HCT116 (cell line): ENCODE measurements at regions not wholly inside any gene's neighbourhood (a gene's known extent, or its start where the extent isn't known, plus 50 kb on each side); places are given as distances from the start of the nearest gene placed in this dataset.

Source experiments
- ATAC-seq: fragments of 200-7000 bp; cut with Tn5 transposase; 2 replicates; pipeline ENCODE4 v1.9.1; 2020; ENCODE audit warnings: mild to moderate bottlenecking, moderate library complexity
- BruUV-seq: library from RNA; stranded (reverse); fragments of 400-500 nt; replicated peaks from 2 replicates; lab custom pipeline; 2021; lab: Mats Ljungman, UMichigan
- CTCF ChIA-PET: fragments of 300-600 bp; sonication (Branson Sonifier 250); formaldehyde crosslinking; loops from one replicate; lab custom pipeline; 2021; ENCODE audit warnings: antibody characterized with exemption; lab: Charles Lee
- POLR2A ChIA-PET: fragments of 300-600, 350-600 bp; sonication (Branson Sonifier 250); formaldehyde crosslinking; loops from one replicate; lab custom pipeline; 2021; ENCODE audit warnings: antibody characterized with exemption; lab: Charles Lee
- RAD21 ChIA-PET, 2 experiments: fragments of 300-600 bp; sonication (Branson Sonifier 250); formaldehyde crosslinking; loops; one replicate each; lab custom pipeline; 2023; ENCODE audit warnings: low total read pairs in 2 of 2; ENCODE audit not compliant: uncharacterized antibody in 2 of 2, unreplicated experiment in 2 of 2, low non-redundant PET in 1 of 2; lab: Charles Lee
- DNase-seq: peaks from one replicate; pipeline ENCODE4 v3.0.0-alpha.2; 2010; ENCODE audit warnings: low read depth, low spot score
- H2AFZ ChIP-seq: fragments of 200-600 bp; shearing (Covaris generic), sonication (generic); 2 replicates; pipeline ENCODE4 v1.6.1; 2017; ENCODE audit warnings: low read depth, mixed run types, mixed read lengths, antibody characterized with exemption, low read length; ENCODE audit not compliant: poor library complexity, severe bottlenecking
- H3K27ac ChIP-seq: 2 replicates; pipeline ENCODE4 v1.5.1; 2012; ENCODE audit warnings: low read depth, low read length
- H3K27me3 ChIP-seq: fragments of 200-600 bp; sonication (generic); 2 replicates; pipeline ENCODE4 v1.6.1; 2016; ENCODE audit warnings: mixed run types, low read length, mixed read lengths; ENCODE audit not compliant: insufficient read depth
- H3K36me3 ChIP-seq, 2 experiments: fragments of 200-500 bp in 1 of 2; fragments of 200-600 bp in 1 of 2; sonication (Bioruptor generic) in 1 of 2; sonication (generic) in 1 of 2; 2 replicates each; pipeline versions ENCODE4 v1.5.1 to v1.6.1; 2014 to 2016; ENCODE audit warnings: low read length in 2 of 2, inconsistent platforms in 1 of 2, mixed read lengths in 1 of 2, mixed run types in 1 of 2; ENCODE audit not compliant: insufficient read depth in 2 of 2, control insufficient read depth in 1 of 2
- H3K4me1 ChIP-seq, 2 experiments: fragments of 200-600 bp in 1 of 2; sonication (generic) in 1 of 2; 2 replicates each; pipeline versions ENCODE4 v1.5.1 to v1.6.1; 2012 to 2017; ENCODE audit warnings: low read length in 2 of 2, inconsistent platforms in 1 of 2, mild to moderate bottlenecking in 1 of 2, mixed read lengths in 1 of 2, mixed run types in 1 of 2, moderate library complexity in 1 of 2; ENCODE audit not compliant: insufficient read depth in 2 of 2, control insufficient read depth in 1 of 2
- H3K4me2 ChIP-seq: fragments of 200-600 bp; sonication (generic); 2 replicates; pipeline ENCODE4 v1.6.1; 2017; ENCODE audit warnings: mixed run types, low read length, mixed read lengths
- H3K4me3 ChIP-seq, 2 experiments: fragments of 200-600 bp in 1 of 2; sonication (generic) in 1 of 2; replicated peaks in 1 of 2; 2 replicates each; pipeline ENCODE4 v1.5.1; 2011 to 2016; ENCODE audit warnings: low read length in 2 of 2, control low read depth in 1 of 2, low read depth in 1 of 2, mild to moderate bottlenecking in 1 of 2, mixed read lengths in 1 of 2, mixed run types in 1 of 2
- H3K79me2 ChIP-seq: fragments of 200-600 bp; sonication (generic); 2 replicates; pipeline ENCODE4 v1.6.1; 2017; ENCODE audit warnings: mild to moderate bottlenecking, mixed run types, low read length, moderate library complexity, mixed read lengths; ENCODE audit not compliant: insufficient read depth
- H3K9ac ChIP-seq: fragments of 200-600 bp; sonication (generic); 2 replicates; pipeline ENCODE4 v1.6.1; 2016; ENCODE audit warnings: low read length, mixed read lengths
- H3K9me2 ChIP-seq: fragments of 200-600 bp; sonication (generic), shearing (Covaris generic); 2 replicates; pipeline ENCODE4 v1.6.1; 2017; ENCODE audit warnings: mixed run types, mild to moderate bottlenecking, moderate library complexity; ENCODE audit not compliant: insufficient read depth
- H3K9me3 ChIP-seq, 2 experiments: fragments of 200-500 bp in 1 of 2; fragments of 200-600 bp in 1 of 2; sonication (Bioruptor generic) in 1 of 2; sonication (generic) in 1 of 2; 2 replicates each; pipeline ENCODE4 v1.6.1; 2014 to 2017; ENCODE audit warnings: low read length in 2 of 2, mixed read lengths in 2 of 2, inconsistent platforms in 1 of 2, low read depth in 1 of 2, mild to moderate bottlenecking in 1 of 2, mixed run types in 1 of 2, moderate library complexity in 1 of 2; ENCODE audit not compliant: control insufficient read depth in 1 of 2, insufficient read depth in 1 of 2
- H4K20me1 ChIP-seq: fragments of 200-600 bp; sonication (generic), shearing (Covaris generic); 2 replicates; pipeline ENCODE4 v1.6.1; 2017; ENCODE audit warnings: mixed run types, mild to moderate bottlenecking, moderate library complexity; ENCODE audit not compliant: insufficient read depth
- CBX3 ChIP-seq: IDR thresholded peaks from 2 replicates; pipeline ENCODE4 v1.6.1; 2012; ENCODE audit warnings: low read depth
- CTCF ChIP-seq, 3 experiments: fragments of 200-600 bp in 1 of 3; sonication (generic) in 1 of 3; IDR thresholded peaks in 2 of 3; conservative IDR thresholded peaks in 1 of 3; 2 replicates each; pipeline ENCODE4 v1.5.1; 2012 to 2017; ENCODE audit warnings: low read depth in 2 of 3, low read length in 2 of 3, antibody characterized with exemption in 1 of 3, borderline replicate concordance in 1 of 3, control low read depth in 1 of 3, mild to moderate bottlenecking in 1 of 3, mixed read lengths in 1 of 3, mixed run types in 1 of 3, moderate library complexity in 1 of 3; ENCODE audit not compliant: insufficient read depth in 1 of 3
- EGR1 ChIP-seq: IDR thresholded peaks from 2 replicates; pipeline ENCODE4 v1.6.1; 2012; ENCODE audit warnings: low read depth
- ELF1 ChIP-seq: IDR thresholded peaks from 2 replicates; pipeline ENCODE4 v1.6.1; 2012; ENCODE audit warnings: low read depth, borderline replicate concordance
- EZH2phosphoT487 ChIP-seq: fragments of 200-600 bp; IDR thresholded peaks from 2 replicates; pipeline ENCODE4 v1.6.1; 2018; ENCODE audit warnings: antibody characterized with exemption, borderline replicate concordance
- FOSL1 ChIP-seq: IDR thresholded peaks from 2 replicates; pipeline ENCODE4 v1.6.1; 2012; ENCODE audit warnings: low read depth
- JUND ChIP-seq: IDR thresholded peaks from 2 replicates; pipeline ENCODE4 v1.6.1; 2012
- POLR2A ChIP-seq: IDR thresholded peaks from 2 replicates; pipeline ENCODE4 v1.7.0; 2011; ENCODE audit warnings: borderline replicate concordance; ENCODE audit not compliant: insufficient read depth, insufficient read length; ENCODE audit errors: extremely low read depth
- RAD21 ChIP-seq: IDR thresholded peaks from 2 replicates; pipeline ENCODE4 v1.6.1; 2012; ENCODE audit warnings: low read depth, mild to moderate bottlenecking
- SP1 ChIP-seq: IDR thresholded peaks from 2 replicates; pipeline ENCODE4 v1.6.1; 2012; ENCODE audit warnings: low read depth
- ZNF274 ChIP-seq: fragments of 200-500 bp; sonication (Bioruptor generic); IDR thresholded peaks from 2 replicates; pipeline ENCODE4 v1.6.1; 2014; ENCODE audit warnings: mild to moderate bottlenecking, low read depth, low read length, inconsistent platforms
- intact Hi-C: fragments of 100-400 bp; cut with micrococcal nuclease; formaldehyde crosslinking; loops from 2 replicates; pipeline ENCODE4 v1.10.0; 2022
- TF ChIP-seq, protein P1 (sequence below): IDR thresholded peaks from 2 replicates; pipeline ENCODE4 v1.6.1; 2012; ENCODE audit warnings: low read depth
- TF ChIP-seq, protein P2 (sequence below): IDR thresholded peaks from 2 replicates; pipeline ENCODE4 v1.6.1; 2012
- TF ChIP-seq, protein P3 (sequence below): IDR thresholded peaks from 2 replicates; pipeline ENCODE4 v1.6.1; 2011; ENCODE audit warnings: mild to moderate bottlenecking, low read length, moderate library complexity; ENCODE audit not compliant: insufficient replicate concordance; ENCODE audit errors: extremely low read depth

DNA sequence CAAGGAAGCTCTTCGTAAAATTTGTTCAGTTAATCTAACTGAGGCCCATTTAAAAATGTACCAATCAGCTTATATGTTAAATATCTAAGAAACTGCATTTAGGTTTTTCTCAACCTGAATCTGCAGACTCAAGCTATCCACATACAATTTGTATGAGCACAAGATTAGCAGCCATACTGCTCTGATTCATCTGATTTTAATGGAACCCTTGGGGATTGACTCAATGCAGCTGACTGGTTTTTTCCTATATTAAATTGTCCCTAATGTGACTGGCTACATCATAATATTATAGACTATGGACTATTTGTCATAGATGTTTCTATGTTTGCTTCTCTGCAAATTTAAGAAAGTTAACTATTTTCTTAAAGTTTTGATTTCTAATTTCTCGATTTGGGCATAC, 451.0 kb upstream of the TUSC1 start:
- no peaks in the 10 kb centered on the region for H3K36me3 ChIP-seq
- TF ChIP-seq SP1, result no peak
- no peak for TF ChIP-seq EZH2phosphoT487
- TF ChIP-seq, protein P1, sequence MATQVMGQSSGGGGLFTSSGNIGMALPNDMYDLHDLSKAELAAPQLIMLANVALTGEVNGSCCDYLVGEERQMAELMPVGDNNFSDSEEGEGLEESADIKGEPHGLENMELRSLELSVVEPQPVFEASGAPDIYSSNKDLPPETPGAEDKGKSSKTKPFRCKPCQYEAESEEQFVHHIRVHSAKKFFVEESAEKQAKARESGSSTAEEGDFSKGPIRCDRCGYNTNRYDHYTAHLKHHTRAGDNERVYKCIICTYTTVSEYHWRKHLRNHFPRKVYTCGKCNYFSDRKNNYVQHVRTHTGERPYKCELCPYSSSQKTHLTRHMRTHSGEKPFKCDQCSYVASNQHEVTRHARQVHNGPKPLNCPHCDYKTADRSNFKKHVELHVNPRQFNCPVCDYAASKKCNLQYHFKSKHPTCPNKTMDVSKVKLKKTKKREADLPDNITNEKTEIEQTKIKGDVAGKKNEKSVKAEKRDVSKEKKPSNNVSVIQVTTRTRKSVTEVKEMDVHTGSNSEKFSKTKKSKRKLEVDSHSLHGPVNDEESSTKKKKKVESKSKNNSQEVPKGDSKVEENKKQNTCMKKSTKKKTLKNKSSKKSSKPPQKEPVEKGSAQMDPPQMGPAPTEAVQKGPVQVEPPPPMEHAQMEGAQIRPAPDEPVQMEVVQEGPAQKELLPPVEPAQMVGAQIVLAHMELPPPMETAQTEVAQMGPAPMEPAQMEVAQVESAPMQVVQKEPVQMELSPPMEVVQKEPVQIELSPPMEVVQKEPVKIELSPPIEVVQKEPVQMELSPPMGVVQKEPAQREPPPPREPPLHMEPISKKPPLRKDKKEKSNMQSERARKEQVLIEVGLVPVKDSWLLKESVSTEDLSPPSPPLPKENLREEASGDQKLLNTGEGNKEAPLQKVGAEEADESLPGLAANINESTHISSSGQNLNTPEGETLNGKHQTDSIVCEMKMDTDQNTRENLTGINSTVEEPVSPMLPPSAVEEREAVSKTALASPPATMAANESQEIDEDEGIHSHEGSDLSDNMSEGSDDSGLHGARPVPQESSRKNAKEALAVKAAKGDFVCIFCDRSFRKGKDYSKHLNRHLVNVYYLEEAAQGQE, result no peak
- TF ChIP-seq EGR1, result no peak
- no peak for TF ChIP-seq JUND
- TF ChIP-seq, all 23 proteins: peak for 0
- H3K9me3 ChIP-seq, result peaks cover 4 to 17% of the 10 kb centered on the region in 2 experiments; a peak in 2 of 4 replicates
- H3K27me3 ChIP-seq, result no peaks in the 10 kb centered on the region
- no peaks in the 10 kb centered on the region for H3K79me2 ChIP-seq
- no peak overlapping the region for H3K9ac ChIP-seq
- no peaks in the 10 kb centered on the region for H3K4me1 ChIP-seq
- ChIA-PET CTCF (no interaction called here), RAD21 (no interaction called here), POLR2A (no interaction called here)
- no peak for DNase-seq
- H2AFZ ChIP-seq, result no peak overlapping the region
- H3K27ac ChIP-seq, result no peak overlapping the region
- H3K4me3 ChIP-seq, result no peak overlapping the region
- no peaks in the 10 kb centered on the region for H4K20me1 ChIP-seq
- no peak overlapping the region for H3K4me2 ChIP-seq
- ATAC-seq, result no peak
- intact Hi-C loops, result no loop called here
- H3K9me2 ChIP-seq, result no peaks in the 10 kb centered on the region
- no TSS peak for BruUV-seq

GRCh38 chr9:26125693-26126092, 447.4 kb upstream of the TUSC1 start:
- CTCF ChIA-PET, result no interaction called here
- Histone ChIP-seq H3K4me2 (no peak overlapping the region), H3K27ac (no peak overlapping the region), H3K27me3 (no peaks in the 10 kb centered on the region), H3K4me3 (no peak overlapping the region), H3K9ac (no peak overlapping the region), H3K4me1 (no peaks in the 10 kb centered on the region), H2AFZ (no peak overlapping the region), H4K20me1 (no peaks in the 10 kb centered on the region), H3K9me2 (no peaks in the 10 kb centered on the region), H3K36me3 (no peaks in the 10 kb centered on the region), H3K9me3 (peaks cover 10 to 11% of the 10 kb centered on the region in 2 experiments; a peak in 2 of 4 replicates), H3K79me2 (no peaks in the 10 kb centered on the region)
- BruUV-seq, result no TSS peak
- ATAC-seq (no peak), DNase-seq (no peak)
- RAD21 ChIA-PET, result no interaction called here
- intact Hi-C loops, result no loop called here
- POLR2A ChIA-PET, result no interaction called here
- TF ChIP-seq CTCF (IDR thresholded peaks at IDR 0.05 in 2 of 3, conservative IDR thresholded peaks at IDR 0.05 in 1 of 3; ENCODE audit: borderline replicate concordance in 1 of 3, insufficient read depth in 1 of 3, low read depth in 2 of 3, low read length in 2 of 3) (no peak), ZNF274 (no peak), FOSL1 (no peak), CBX3 (no peak), ELF1 (no peak), POLR2A (no peak), RAD21 (no peak)
- TF ChIP-seq, protein P2, sequence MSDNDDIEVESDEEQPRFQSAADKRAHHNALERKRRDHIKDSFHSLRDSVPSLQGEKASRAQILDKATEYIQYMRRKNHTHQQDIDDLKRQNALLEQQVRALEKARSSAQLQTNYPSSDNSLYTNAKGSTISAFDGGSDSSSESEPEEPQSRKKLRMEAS, result no peak
- TF ChIP-seq, protein P3, sequence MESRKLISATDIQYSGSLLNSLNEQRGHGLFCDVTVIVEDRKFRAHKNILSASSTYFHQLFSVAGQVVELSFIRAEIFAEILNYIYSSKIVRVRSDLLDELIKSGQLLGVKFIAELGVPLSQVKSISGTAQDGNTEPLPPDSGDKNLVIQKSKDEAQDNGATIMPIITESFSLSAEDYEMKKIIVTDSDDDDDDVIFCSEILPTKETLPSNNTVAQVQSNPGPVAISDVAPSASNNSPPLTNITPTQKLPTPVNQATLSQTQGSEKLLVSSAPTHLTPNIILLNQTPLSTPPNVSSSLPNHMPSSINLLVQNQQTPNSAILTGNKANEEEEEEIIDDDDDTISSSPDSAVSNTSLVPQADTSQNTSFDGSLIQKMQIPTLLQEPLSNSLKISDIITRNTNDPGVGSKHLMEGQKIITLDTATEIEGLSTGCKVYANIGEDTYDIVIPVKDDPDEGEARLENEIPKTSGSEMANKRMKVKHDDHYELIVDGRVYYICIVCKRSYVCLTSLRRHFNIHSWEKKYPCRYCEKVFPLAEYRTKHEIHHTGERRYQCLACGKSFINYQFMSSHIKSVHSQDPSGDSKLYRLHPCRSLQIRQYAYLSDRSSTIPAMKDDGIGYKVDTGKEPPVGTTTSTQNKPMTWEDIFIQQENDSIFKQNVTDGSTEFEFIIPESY, result no peak
